ENCODE measurements at regions not wholly inside any gene's neighbourhood (a gene's known extent, or its start where the extent isn't known, plus 50 kb on each side); places are given as distances from the start of the nearest gene placed in this dataset.

DNA sequence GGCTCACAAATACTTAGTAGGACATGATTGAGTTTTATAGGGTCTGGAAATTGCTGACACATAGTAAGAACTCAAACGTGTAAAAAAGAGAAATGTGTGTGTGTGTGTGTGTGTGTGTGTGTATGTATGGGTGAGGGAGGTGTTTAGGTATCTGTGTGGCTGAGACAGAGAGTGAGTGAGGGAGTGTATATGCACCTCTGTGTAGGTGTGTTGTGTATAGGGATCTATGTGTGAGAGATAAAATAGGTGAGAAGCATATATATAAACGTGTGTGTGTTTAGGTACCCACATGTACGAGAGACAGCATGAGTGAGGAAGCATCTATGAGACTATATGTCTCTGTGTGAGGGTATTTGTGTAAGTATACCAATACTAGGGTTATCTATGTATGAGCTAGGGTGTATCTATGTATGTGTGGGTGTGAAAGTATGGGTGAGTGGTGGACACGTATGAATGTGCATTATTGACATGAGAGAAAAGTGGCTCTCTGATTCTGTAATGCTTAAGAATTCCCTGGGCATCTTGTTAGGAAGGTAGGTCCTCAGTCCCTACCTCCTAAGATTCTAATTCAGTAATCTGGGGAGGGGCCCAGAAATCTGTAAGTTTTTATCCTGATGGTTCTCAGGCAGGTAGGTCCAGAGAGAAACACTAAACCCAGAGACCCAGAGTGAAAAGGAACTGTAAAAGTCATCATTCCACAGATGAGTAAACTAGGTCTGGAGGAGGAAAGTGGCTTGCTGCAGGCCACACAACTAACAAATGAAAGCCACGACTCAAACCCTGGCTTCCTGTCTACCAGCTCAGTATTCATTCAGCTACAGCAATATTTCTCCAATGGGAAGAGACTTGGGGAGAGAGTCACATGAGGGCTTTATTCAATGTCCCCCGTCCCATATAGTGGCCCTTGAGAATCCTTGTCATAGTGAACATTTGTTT is 237.0 kb downstream of the IDS start:
- TF ChIP-seq CTCF (IDR thresholded peaks at IDR 0.05 in 8 of 11, conservative IDR thresholded peaks at IDR 0.05 in 3 of 11) (no peak), POLR2A (IDR thresholded peaks at IDR 0.05) (no peak)

Measured in spleen (tissue), 7 donors.